ENCODE measurements at regions not wholly inside any gene's neighbourhood (a gene's known extent, or its start where the extent isn't known, plus 50 kb on each side); places are given as distances from the start of the nearest gene placed in this dataset.

- TF ChIP-seq CTCF (IDR thresholded peaks at IDR 0.05; ENCODE audit: control insufficient read depth, insufficient read depth, low read depth, low read length, missing control alignments) = no peak
- no peak for DNase-seq (ENCODE audit: low read depth)
- no peak overlapping the region for H3K4me3 ChIP-seq (ENCODE audit: control insufficient read depth, low read depth, low read length)
Measured at GRCh38 chr3:72459588-72459987, 388.7 kb downstream of the SHQ1 start.

GRCh38 chr3:72458375-72458774 is 389.9 kb downstream of the SHQ1 start:
- TF ChIP-seq CTCF (IDR thresholded peaks at IDR 0.05; ENCODE audit: control insufficient read depth, insufficient read depth, low read depth, low read length, missing control alignments) = no peak
- no peak overlapping the region for H3K4me3 ChIP-seq (ENCODE audit: control insufficient read depth, low read depth, low read length)
- no peak for DNase-seq (ENCODE audit: low read depth)

GRCh38 chr3:72454441-72454840 is 393.8 kb downstream of the SHQ1 start:
- no peak for DNase-seq (ENCODE audit: low read depth)
- TF ChIP-seq CTCF (IDR thresholded peaks at IDR 0.05; ENCODE audit: control insufficient read depth, insufficient read depth, low read depth, low read length, missing control alignments) = no peak

GRCh38 chr3:72453706-72454105 is 394.5 kb downstream of the SHQ1 start:
- DNase-seq (ENCODE audit: low read depth) = no peak
- no peak for TF ChIP-seq CTCF (IDR thresholded peaks at IDR 0.05; ENCODE audit: control insufficient read depth, insufficient read depth, low read depth, low read length, missing control alignments)
- no peak overlapping the region for H3K4me3 ChIP-seq (ENCODE audit: control insufficient read depth, low read depth, low read length)

More at GRCh38 chr3:72454441-72454840, 393.8 kb downstream of the SHQ1 start:
- no peak overlapping the region for H3K4me3 ChIP-seq (ENCODE audit: control insufficient read depth, low read depth, low read length)

GRCh38 chr3:72452745-72453144 is 395.5 kb downstream of the SHQ1 start:
- TF ChIP-seq CTCF (IDR thresholded peaks at IDR 0.05; ENCODE audit: control insufficient read depth, insufficient read depth, low read depth, low read length, missing control alignments) = no peak
- DNase-seq (ENCODE audit: low read depth) = no peak
- no peak overlapping the region for H3K4me3 ChIP-seq (ENCODE audit: control insufficient read depth, low read depth, low read length)

GRCh38 chr3:72451841-72452240 is 396.4 kb downstream of the SHQ1 start:
- DNase-seq (ENCODE audit: low read depth) = no peak
- H3K4me3 ChIP-seq (ENCODE audit: control insufficient read depth, low read depth, low read length) = no peak overlapping the region
- no peak for TF ChIP-seq CTCF (IDR thresholded peaks at IDR 0.05; ENCODE audit: control insufficient read depth, insufficient read depth, low read depth, low read length, missing control alignments)

GRCh38 chr3:72449551-72449950 is 398.7 kb downstream of the SHQ1 start:
- no peak for TF ChIP-seq CTCF (IDR thresholded peaks at IDR 0.05; ENCODE audit: control insufficient read depth, insufficient read depth, low read depth, low read length, missing control alignments)
- DNase-seq (ENCODE audit: low read depth) = peak; percentile 71
- no peak overlapping the region for H3K4me3 ChIP-seq (ENCODE audit: control insufficient read depth, low read depth, low read length)

Data from AG09309 (cell line).